Bronchial epithelial cell (primary cell): ENCODE measurements at regions not wholly inside any gene's neighbourhood (a gene's known extent, or its start where the extent isn't known, plus 50 kb on each side); places are given as distances from the start of the nearest gene placed in this dataset.
A peak's percentile ranks its signal among the peaks of the same experiment; 100 is the strongest.

Experiments
- DNase-seq: peaks from one replicate; pipeline ENCODE4 v3.0.0-alpha.2; 2010; ENCODE audit warnings: low read depth
- FAIRE-seq: peaks from 2 replicates; lab custom pipeline; 2011; peaks lifted over from hg19 to GRCh38; lab: Jason Lieb, UNC
- H3K27me3 ChIP-seq: 2 replicates; pipeline ENCODE4 v1.5.1; 2011; ENCODE audit warnings: low read length; ENCODE audit not compliant: control insufficient read depth, insufficient read depth
- H3K36me3 ChIP-seq: 2 replicates; pipeline ENCODE4 v1.5.1; 2011; ENCODE audit warnings: low read length; ENCODE audit not compliant: control insufficient read depth, insufficient read depth
- H3K4me3 ChIP-seq: 2 replicates; pipeline ENCODE4 v1.5.1; 2011; ENCODE audit warnings: mild to moderate bottlenecking, low read depth, low read length, control low read depth
- TF ChIP-seq, protein P1 (sequence below): IDR thresholded peaks from 2 replicates; pipeline ENCODE4 v1.5.1; 2011; ENCODE audit warnings: mild to moderate bottlenecking, moderate library complexity, low read length, control low read depth, inconsistent platforms; ENCODE audit not compliant: insufficient read depth, severe bottlenecking

DNA sequence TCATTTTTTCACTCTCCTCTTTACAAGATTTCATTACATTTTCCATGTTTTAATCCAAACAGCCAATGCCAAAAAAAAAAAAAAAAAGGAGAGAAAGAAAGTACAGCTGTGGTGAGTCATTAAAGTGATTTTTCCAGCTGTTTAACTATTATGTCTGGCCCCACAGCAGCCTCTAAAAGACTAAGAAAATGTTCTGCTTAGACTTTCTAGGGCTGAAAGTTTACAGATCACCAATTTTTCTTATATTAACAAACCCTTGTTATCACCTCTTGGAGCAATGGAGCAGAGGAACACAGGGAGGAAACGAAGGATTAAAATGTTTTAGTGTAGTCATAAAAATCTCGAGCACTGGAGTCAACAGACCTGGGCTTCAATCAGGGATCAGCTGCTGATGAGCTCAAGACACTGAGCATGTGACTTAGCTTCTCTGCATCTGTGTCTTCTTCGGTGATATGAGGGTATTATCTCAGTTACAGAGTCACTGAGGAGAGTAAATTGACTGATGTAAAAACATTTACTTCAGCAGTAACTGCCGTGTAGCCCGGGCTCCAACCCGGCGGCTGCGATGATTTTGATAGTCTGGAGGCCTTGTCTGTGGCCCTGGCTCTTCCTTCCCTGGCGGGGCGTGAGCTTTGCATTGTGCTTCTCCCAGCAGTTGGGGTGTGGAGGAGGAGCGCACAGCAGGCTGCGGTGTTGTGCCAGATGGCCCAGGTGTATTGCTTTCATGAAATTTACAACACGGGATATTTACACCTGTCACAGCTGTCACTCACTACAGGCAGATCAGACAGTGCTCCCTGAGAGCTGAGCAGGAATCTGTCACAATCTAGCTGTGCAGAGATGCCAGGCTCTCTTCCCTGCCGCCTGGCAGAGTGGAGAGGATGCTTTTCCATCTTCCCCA, 298.3 kb upstream of the FZD8 start:
- TF ChIP-seq, protein P1, sequence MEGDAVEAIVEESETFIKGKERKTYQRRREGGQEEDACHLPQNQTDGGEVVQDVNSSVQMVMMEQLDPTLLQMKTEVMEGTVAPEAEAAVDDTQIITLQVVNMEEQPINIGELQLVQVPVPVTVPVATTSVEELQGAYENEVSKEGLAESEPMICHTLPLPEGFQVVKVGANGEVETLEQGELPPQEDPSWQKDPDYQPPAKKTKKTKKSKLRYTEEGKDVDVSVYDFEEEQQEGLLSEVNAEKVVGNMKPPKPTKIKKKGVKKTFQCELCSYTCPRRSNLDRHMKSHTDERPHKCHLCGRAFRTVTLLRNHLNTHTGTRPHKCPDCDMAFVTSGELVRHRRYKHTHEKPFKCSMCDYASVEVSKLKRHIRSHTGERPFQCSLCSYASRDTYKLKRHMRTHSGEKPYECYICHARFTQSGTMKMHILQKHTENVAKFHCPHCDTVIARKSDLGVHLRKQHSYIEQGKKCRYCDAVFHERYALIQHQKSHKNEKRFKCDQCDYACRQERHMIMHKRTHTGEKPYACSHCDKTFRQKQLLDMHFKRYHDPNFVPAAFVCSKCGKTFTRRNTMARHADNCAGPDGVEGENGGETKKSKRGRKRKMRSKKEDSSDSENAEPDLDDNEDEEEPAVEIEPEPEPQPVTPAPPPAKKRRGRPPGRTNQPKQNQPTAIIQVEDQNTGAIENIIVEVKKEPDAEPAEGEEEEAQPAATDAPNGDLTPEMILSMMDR, result no peak
- DNase-seq, result no peak
- Histone ChIP-seq H3K27me3 (no peaks in the 10 kb centered on the region), H3K36me3 (no peaks in the 10 kb centered on the region), H3K4me3 (no peak overlapping the region)
- FAIRE-seq, result no peak

DNA sequence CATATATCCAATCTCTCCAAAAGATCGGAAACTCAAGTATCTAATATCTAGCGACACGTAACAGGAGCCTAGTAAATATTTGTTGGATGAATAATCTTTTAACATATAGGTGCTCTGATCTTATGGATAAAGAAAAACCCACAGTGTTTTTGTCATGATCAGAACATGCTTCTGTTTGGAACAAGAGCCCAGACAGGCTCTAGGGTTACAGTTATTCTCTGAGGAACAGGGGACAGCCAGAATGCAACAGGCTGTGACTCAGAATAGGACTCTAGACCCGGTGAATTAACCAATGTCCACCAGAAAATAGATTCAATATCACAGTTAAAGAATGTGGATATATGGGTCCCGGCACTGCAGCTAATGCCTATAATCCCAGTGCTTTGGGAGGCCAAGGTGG, 296.1 kb upstream of the FZD8 start:
- no peaks in the 10 kb centered on the region for H3K36me3 ChIP-seq
- TF ChIP-seq, protein P1, result no peak
- no peak overlapping the region for H3K4me3 ChIP-seq
- DNase-seq (no peak), FAIRE-seq (no peak)
- H3K27me3 ChIP-seq, result no peaks in the 10 kb centered on the region

DNA sequence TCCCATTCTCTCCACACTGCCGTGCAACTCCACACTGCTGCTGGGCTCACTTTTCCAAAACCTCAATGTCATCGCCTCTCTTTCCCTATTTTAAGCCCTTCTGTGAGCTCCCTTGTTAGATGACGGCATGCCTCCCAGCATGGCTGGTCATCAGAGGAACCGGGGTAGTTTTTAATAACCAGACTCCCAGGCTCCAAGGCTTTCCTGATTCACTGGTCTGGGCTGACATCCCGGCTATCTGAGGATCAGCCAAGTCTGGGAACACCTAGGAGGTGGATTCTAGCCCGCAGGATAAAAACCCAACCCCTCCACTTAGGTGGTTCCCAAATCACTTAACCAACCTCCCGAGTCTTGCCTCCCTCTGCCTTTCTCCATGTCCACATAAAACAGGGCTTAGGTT, 295.4 kb upstream of the FZD8 start:
- no peak overlapping the region for H3K4me3 ChIP-seq
- no peaks in the 10 kb centered on the region for H3K27me3 ChIP-seq
- DNase-seq (no peak), FAIRE-seq (no peak)
- H3K36me3 ChIP-seq, result no peaks in the 10 kb centered on the region
- TF ChIP-seq, protein P1, result no peak

DNA sequence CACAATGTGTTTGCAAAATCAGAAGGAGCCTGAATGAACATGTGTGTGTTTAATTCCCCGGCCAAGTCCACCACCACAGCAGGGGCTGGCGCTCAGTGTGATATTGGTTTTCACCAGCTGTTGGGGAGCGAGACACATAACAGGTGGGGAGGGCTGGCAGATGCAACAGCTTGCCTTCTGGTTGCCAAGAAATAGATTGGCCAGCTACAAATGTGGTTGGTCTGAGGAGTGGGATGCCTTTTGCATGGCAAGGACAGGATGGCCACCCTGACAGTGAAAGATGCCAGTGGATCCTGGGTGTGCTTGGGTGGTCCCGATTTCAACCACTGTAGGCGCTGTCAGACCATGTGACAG, 292.5 kb upstream of the FZD8 start:
- DNase-seq (no peak), FAIRE-seq (peak; percentile 32)

DNA sequence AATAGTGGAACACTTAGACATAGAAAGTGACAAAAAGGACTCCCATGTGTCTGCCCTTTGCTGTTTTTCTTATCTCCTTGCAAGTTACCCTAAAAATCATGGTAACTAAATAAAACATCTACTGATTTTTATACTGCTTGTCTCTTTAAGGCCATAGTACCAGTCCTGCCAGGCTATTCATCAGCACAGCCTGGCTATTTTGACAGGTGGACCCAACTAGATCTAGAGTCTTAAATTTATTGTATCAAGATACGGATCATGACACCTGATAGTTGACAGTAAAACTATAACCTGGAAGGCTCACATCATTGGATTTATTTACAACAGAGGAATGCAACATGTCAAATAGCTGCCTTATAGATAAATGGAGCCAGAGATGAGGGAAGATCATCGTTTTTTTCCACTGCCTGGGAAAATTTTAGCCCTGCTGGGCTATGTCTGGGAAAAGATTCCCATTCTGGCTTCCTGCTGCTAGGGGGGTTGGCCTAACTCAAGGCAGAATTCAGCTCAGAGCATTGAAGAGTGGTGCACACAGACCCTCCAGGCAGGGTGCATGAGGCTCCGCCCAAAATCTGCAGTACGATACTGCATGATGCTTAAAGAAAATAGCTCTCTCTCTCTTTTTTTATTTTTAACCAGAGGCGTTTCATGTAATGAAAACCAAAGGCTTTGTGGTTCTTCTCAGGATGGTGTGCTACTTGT, 292.0 kb upstream of the FZD8 start:
- Histone ChIP-seq H3K27me3 (no peaks in the 10 kb centered on the region), H3K36me3 (no peaks in the 10 kb centered on the region), H3K4me3 (no peak overlapping the region)
- DNase-seq (no peak), FAIRE-seq (no peak)
- TF ChIP-seq, protein P1, result no peak

More for the DNA sequence above, 292.5 kb upstream of the FZD8 start:
- H3K27me3 ChIP-seq, result no peaks in the 10 kb centered on the region
- TF ChIP-seq, protein P1, result no peak
- H3K4me3 ChIP-seq, result no peak overlapping the region
- no peaks in the 10 kb centered on the region for H3K36me3 ChIP-seq
